Bronchial epithelial cell (primary cell): ENCODE measurements at regions not wholly inside any gene's neighbourhood (a gene's known extent, or its start where the extent isn't known, plus 50 kb on each side); places are given as distances from the start of the nearest gene placed in this dataset.

Experiments
- DNase-seq: peaks from one replicate; pipeline ENCODE4 v3.0.0-alpha.2; 2010; ENCODE audit warnings: low read depth
- FAIRE-seq: peaks from 2 replicates; lab custom pipeline; 2011; peaks lifted over from hg19 to GRCh38; lab: Jason Lieb, UNC
- H3K27me3 ChIP-seq: 2 replicates; pipeline ENCODE4 v1.5.1; 2011; ENCODE audit warnings: low read length; ENCODE audit not compliant: control insufficient read depth, insufficient read depth
- H3K36me3 ChIP-seq: 2 replicates; pipeline ENCODE4 v1.5.1; 2011; ENCODE audit warnings: low read length; ENCODE audit not compliant: control insufficient read depth, insufficient read depth
- H3K4me3 ChIP-seq: 2 replicates; pipeline ENCODE4 v1.5.1; 2011; ENCODE audit warnings: mild to moderate bottlenecking, low read depth, low read length, control low read depth
- CTCF ChIP-seq: IDR thresholded peaks from 2 replicates; pipeline ENCODE4 v1.5.1; 2011; ENCODE audit warnings: mild to moderate bottlenecking, moderate library complexity, low read length, control low read depth, inconsistent platforms; ENCODE audit not compliant: insufficient read depth, severe bottlenecking

- no peak for TF ChIP-seq CTCF
- FAIRE-seq (no peak), DNase-seq (no peak)
- no peaks in the 10 kb centered on the region for H3K27me3 ChIP-seq
- H3K4me3 ChIP-seq = peak overlapping the region; percentile 42
- H3K36me3 ChIP-seq = no peaks in the 10 kb centered on the region
These were observed 58.4 kb upstream of the WNT7B start for GRCh38 chr22:46035380-46035741.

DNA sequence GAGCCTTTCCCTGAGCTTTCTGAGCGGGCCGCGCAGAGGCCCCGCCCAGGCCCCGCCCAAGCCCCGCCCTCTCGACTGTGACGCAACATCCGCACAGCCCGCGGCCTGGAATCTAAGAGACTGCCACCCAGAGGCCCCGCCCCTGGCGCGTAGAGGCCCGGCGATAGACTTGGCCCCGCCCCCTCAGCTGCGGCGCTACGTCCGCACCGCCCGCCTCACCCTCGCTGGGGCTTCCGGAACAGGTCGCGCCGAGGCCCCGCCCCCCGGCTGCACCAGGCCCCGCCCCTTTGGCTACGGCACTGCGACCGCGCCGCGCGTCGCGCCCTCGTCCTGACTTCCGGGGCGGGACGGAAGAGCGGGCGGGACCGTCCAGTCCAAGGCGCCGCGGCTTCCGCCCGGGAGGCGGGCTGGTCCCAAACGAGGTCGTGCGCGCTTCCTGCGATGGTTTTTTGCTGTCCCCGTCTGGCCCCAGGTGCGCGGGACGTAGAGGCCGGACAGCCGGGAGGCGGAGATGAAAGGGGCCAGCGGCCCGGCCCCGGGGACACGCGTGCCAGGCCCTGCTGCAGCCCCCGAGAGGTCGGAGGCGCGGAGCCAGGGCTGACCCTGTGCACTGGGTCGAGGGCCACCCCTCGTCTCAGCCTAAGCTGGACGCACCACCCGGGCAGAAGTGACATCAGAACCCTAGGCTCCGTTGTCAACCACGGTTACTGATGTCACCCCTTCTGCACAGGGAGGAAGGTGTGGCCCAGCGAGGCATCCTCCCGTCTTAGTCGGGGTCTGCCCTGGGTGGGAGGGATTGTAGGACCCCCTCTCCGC is 59.0 kb upstream of the WNT7B start:
- FAIRE-seq (no peak), DNase-seq (peak; percentile 93)
- peak overlapping the region; percentile 93 for H3K4me3 ChIP-seq
- H3K27me3 ChIP-seq = no peaks in the 10 kb centered on the region
- no peak for TF ChIP-seq CTCF
- peaks cover 2% of the 10 kb centered on the region for H3K36me3 ChIP-seq

GRCh38 chr22:46036558-46037408 is 59.8 kb upstream of the WNT7B start:
- FAIRE-seq = no peak
- Histone ChIP-seq H3K27me3 (no peaks in the 10 kb centered on the region), H3K4me3 (peak overlapping the region; percentile 93), H3K36me3 (peaks cover 2% of the 10 kb centered on the region)
- peak; percentile 70 for DNase-seq
- peak; percentile 71 for TF ChIP-seq CTCF

DNA sequence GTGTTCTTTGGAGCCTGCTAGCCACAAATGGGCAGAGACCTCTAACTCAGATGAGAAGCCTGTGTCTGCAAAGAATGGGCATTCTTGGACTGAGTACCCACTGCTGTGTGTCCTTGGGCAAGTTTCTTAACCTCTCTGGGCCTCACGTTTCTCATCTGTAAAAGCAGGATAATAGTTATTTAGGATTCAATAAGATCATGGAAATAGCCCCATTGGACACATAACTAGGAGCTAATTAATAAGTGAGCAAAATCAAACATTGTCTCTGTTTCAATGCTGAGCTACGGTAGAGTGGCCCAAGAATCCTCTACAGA is 61.2 kb upstream of the WNT7B start:
- FAIRE-seq = no peak
- no peak overlapping the region for H3K4me3 ChIP-seq
- H3K36me3 ChIP-seq = peaks cover 4% of the 10 kb centered on the region
- TF ChIP-seq CTCF = no peak
- DNase-seq = no peak
- no peaks in the 10 kb centered on the region for H3K27me3 ChIP-seq

GRCh38 chr22:46038516-46039430 is 61.8 kb upstream of the WNT7B start:
- no peak for DNase-seq
- Histone ChIP-seq H3K27me3 (no peaks in the 10 kb centered on the region), H3K36me3 (peaks cover 4% of the 10 kb centered on the region), H3K4me3 (no peak overlapping the region)
- no peak for FAIRE-seq
- TF ChIP-seq CTCF = no peak
